ENCODE measurements at regions not wholly inside any gene's neighbourhood (a gene's known extent, or its start where the extent isn't known, plus 50 kb on each side); places are given as distances from the start of the nearest gene placed in this dataset.
"Not testable (repeated sequence)": the region's sequence is repeated elsewhere in the genome, so short reads cannot be mapped to it uniquely, and the experiment has no call there.

DNA sequence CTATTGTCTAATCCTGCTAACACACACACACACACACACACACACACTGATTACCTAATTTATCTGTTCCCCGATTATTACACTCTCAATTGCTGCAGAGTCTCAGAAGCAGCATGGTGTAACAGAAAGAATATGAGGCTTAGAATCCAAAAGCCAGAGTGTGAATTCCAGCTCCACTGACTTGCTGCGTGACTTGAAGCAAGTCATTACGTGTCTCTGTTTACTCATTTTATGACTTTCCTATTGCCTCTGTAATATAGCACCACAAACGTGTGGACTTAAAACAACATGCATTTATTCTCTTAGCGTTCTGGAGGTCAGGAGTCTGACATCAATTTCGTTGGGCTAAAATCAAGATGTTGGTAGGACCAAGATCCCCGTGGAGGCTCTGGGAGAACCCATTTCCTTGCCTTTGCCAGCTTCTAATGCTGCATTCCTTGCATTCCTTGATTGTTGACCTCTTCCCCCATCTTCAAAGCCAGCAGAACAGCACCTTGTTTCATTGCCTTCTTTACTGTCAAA, 55.9 kb upstream of the ATP5PO start:
- no peak for DNase-seq

DNA sequence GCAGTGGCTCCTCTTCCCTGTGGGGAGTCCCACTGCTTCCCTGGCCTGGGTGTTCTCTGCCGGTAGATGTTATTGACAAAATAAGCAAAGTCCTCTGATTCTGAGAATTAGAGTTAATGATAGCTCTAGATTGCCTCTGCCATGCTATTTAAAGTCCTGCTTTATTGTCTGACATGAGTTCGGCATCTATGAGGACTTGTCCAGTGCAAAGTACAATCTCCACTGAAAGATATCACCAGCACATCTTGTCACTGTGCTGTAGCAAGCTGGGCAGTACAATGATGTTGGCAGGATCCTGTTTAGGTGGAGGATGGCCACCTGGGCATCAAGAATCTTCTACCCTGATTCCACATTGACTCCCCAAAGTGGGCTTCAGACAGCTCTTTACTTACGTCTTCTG, 54.0 kb upstream of the ATP5PO start:
- DNase-seq, result no peak

DNA sequence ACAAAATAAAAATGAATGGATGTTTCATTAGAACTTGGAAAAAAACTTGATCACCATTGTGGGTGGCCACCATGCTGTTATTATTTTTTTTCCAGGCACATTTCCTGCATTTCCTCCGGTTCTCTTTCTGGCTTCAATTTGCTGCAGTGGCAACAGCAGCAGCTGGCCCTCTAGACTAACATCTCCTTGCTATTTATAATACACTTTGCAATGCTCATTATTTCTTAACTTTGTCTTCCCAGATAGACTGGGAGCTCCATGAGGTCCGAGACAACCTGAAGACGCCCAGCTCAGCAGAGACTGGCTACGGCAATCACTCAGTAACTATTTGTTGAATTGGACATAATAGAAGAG, 53.4 kb upstream of the ATP5PO start:
- DNase-seq, result no peak

DNA sequence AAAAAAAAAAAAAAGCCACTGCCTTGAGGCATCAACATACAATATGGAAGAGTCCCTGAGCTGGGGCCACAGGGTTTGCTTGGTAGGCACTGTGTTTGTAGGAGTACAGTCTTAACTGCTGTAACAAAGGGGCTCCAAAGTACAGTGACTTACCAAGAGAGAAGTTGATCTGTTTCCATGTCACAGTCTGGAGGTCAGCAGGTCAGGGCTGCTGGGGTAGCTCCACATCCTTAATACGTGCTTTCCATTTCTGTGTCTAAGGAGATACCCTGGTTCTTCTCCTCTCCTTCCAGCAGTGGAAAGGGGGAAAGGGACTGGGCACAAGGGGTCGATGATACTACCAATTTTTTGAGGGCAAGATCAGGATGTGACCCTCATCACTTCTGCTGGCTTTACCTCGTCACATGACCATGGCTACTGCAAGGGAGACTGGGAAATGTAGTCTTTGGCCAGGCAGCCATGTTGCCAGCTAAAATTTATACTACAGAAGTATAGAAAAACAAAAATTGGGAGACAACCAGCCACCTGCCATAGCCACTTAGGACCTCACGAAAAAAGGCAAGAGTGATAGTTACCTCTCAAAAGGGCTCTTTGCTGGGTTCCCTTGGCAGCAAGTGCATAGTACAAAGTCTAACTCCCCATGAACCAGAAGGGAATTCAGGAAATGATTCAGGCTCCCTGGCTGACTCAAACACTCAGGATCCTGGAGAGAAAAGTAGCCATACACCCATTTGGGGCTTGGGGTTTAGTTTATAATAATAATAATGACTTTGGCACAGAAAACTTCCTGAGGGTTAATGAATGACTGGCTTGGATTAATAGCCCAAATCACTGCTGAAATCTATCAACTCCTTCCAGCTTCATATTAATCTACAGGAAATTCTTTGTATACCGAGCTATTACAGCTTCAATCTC, 52.7 kb upstream of the ATP5PO start:
- no peak for DNase-seq

DNA sequence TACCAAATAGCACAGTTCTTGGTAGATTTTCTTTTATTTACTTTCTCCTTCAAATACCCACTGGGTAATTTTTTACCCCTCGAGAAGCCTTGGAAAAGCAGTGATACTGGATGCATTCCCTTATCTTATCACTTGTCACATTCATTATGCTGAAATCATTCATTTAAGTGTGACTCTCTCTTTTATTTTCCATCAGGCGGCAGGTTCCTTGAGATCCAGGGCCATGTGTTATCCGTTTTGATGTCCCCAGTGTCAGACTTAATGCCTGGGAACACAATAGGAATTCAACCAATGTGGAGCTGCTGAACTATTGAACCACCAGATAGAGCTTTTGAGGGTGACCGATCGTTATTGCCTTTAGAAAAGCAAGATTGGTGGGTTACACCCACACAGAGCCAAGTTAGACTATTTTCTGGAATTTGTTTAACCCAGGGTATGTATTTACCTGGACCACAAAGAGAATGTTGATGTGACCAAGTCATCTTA, 51.5 kb upstream of the ATP5PO start:
- DNase-seq, result no peak

DNA sequence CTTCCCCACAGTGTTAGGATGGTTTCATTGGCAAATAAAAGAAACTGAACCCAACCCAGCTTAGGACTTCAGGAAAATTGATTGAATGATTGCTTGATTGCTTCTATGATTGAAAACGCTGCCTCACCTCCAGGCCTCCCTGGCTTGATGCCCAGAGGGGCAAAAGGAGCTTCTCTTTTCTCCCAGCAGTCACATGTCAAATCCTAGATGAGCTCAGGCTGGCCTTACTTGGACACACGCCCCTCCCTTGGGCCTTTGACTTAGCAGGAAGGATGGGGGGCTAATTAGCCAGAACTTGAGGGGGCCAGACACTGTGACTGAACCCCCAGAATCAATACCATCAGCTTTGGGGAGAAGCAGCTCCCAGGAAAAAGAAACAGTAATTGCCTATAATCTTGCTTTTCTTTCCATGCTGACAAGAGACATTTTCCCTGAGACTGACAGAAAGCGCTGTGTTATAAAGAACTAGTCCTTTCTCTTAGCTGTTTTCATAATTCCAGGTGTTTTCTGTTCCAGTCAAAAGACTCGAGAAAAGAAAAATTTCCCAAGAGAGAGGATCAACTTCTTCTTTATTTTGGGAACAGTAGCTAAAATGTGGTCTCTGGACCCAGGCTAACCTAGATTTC, 50.8 kb upstream of the ATP5PO start:
- no peak for DNase-seq

DNA sequence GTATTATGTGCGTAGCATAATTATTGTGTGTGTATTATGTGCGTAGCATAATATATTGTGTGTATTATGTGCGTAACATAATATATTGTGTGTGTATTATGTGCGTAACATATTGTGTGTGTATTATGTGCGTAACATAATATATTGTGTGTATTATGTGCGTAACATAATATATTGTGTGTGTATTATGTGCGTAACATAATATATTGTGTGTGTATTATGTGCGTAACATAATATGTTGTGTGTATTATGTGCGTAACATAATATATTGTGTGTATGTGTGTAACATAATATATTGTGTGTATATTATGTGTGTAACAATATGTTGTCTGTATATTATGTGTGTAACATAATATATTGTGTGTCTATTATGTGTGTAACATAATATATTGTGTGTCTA, 50.1 kb upstream of the ATP5PO start:
- not testable (repeated sequence) for DNase-seq
